GM12864 (cell line): ENCODE measurements at regions not wholly inside any gene's neighbourhood (a gene's known extent, or its start where the extent isn't known, plus 50 kb on each side); places are given as distances from the start of the nearest gene placed in this dataset.
A peak's percentile ranks its signal among the peaks of the same experiment; 100 is the strongest.

ENCODE experiments used
- DNase-seq: peaks from one replicate; pipeline ENCODE4 v3.0.0-alpha.2; 2011; ENCODE audit warnings: low read depth
- H3K4me3 ChIP-seq: 2 replicates; pipeline ENCODE4 v1.5.1; 2011; ENCODE audit warnings: mild to moderate bottlenecking, low read depth, low read length, control low read depth
- TF ChIP-seq, protein P1 (sequence below): IDR thresholded peaks from 2 replicates; pipeline ENCODE4 v1.5.1; 2011; ENCODE audit warnings: low read depth, mild to moderate bottlenecking, moderate library complexity, low read length, control low read depth, inconsistent platforms; ENCODE audit errors: missing control alignments

DNA sequence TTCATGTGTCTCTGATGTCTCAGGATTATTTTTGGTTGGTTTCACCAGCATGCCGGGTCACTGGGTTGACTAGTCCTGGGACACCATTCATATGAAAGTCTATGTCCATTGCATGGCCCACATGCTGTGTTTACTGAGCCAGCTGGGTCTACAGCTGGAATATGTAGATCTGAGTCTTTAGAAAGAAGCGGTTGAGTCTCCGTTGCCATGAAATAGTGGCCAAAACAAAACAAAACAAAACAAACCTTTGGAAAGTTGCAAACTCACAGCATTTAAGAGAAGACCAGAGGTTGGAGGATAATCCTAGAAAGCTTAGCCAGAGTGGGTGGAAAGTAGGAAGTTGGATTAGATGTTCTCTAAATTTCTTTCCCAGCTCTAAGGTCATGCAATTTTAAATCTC lies 191.8 kb upstream of the NTM start:
- TF ChIP-seq, protein P1, sequence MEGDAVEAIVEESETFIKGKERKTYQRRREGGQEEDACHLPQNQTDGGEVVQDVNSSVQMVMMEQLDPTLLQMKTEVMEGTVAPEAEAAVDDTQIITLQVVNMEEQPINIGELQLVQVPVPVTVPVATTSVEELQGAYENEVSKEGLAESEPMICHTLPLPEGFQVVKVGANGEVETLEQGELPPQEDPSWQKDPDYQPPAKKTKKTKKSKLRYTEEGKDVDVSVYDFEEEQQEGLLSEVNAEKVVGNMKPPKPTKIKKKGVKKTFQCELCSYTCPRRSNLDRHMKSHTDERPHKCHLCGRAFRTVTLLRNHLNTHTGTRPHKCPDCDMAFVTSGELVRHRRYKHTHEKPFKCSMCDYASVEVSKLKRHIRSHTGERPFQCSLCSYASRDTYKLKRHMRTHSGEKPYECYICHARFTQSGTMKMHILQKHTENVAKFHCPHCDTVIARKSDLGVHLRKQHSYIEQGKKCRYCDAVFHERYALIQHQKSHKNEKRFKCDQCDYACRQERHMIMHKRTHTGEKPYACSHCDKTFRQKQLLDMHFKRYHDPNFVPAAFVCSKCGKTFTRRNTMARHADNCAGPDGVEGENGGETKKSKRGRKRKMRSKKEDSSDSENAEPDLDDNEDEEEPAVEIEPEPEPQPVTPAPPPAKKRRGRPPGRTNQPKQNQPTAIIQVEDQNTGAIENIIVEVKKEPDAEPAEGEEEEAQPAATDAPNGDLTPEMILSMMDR = no peak
- DNase-seq = no peak
- H3K4me3 ChIP-seq = no peak overlapping the region

DNA sequence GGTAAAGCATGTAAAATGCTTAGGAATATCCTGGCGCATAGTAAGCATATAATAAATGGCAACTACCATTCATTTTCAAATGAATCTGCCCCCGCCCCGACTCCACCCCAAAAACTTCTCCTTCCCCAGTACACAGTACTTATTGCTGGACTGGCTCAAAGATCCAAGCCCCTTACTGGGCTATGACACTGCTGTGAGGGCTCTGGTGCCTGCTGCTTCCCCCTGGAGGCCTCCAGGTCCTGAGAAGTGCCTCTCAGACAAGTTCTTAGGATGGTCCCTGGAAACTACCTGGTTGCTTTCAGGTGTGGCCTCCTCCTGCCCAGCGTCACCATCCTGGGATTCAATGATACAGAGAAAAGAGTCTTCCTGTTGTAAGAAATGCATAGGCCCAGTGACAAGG lies 190.6 kb upstream of the NTM start:
- TF ChIP-seq, protein P1 = no peak
- H3K4me3 ChIP-seq = no peak overlapping the region
- no peak for DNase-seq

DNA sequence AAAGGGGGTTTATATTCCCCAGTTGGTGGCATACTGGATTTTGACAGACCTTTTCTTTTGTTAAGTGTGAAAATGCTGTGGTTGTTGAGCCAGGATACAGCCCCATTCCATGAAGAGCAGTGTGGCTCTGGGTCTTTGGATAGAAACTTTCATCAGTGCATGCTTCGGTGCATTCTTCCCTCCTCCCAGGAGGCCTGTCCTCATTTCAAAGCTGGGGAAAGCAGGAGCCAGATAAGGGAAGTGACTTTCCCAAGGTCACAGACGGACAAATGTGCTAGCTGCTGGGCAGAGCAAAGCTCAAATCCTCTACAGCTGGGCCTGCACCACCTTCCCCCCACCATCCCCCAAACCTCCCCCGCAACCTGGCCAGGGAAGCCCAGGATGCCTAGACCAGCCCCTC lies 184.5 kb upstream of the NTM start:
- TF ChIP-seq, protein P1 = no peak
- DNase-seq = no peak

DNA sequence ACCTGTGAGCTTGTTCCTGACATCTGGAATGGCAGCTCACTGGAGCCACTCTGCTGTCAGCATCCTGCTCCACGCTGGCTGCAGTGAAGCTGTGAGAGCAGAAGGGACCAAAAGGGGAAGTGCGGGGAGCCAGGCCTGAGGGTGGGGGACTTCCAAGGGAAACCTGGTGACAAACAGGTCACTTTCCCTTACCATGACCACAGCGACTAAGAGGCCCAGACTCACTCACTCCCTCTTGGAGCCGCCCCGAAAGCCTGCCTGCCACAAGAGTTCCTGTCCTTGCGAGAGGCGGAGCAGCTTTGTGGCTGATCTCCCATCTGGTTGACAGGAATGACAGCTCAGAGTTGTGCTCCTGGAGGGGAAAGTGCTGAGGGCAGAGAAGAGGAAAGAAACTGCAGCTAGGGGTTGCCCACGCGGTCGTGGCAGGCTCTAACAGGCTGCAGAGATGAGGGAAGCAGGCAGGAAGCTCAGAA lies 183.8 kb upstream of the NTM start:
- H3K4me3 ChIP-seq = peak overlapping the region; percentile 12; the same call in 1 of the 2 replicates
- TF ChIP-seq, protein P1 = no peak
- peak; percentile 60 for DNase-seq

More for the DNA sequence above, 184.5 kb upstream of the NTM start:
- no peak overlapping the region for H3K4me3 ChIP-seq

DNA sequence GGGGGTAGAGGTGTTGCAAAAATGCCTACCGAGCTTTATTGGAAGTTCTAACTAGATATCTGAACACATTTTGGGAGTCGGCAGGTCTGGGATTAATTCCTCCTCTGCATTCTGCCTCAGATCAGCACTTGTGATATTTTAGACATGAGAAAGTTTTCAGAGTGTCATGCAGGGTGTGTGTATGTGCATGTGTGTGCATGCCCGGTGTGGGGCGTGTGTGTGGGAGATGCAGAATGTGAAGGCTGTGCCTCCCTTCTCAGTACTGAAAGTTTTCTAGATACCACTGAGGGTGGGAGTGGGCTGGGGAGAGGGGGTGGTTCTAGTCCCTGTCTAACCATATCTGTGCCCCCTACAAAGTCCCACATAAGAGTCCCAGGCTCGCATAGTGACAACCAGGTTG lies 180.0 kb upstream of the NTM start:
- TF ChIP-seq, protein P1 = no peak
- no peak overlapping the region for H3K4me3 ChIP-seq
- DNase-seq = no peak

DNA sequence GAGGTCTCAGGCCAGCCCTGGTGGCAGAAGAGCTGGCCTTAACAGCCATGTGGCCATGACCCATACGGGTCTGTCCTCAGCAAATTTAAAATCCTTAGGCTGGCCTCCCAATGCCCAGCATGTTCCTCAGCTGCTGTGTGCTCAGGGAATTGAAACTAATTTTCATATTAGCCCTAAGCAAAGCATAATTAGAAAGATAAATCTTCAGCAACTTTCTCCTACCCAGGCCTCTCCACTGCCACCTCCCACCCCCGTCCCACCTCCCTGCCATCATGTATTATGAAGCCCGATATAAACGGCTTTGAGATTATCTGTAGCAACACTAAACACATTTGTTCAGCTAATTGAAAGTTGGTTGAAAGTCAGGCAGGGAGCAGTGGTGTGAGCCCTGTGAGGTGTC lies 178.8 kb upstream of the NTM start:
- H3K4me3 ChIP-seq = no peak overlapping the region
- no peak for DNase-seq
- TF ChIP-seq, protein P1 = no peak

DNA sequence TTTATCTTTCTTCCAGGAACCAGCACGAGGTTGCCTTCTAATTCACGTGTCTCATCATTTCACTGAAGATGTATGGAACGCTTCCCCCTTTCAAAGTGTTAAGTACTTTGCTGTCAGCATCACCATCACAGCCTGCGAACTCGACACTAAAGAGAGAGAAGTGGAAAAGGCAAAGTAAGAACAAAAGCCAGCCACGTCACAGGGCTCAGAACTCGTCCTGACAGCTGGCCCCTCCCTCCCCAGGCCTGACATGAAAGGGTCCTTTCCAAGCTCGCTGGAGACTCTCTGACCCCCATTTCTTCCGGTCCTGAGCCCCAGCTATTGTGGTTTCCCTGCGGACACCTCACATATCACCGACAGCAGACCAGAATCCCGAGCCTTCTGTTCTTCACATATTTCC lies 177.8 kb upstream of the NTM start:
- TF ChIP-seq, protein P1 = no peak
- DNase-seq = no peak
- no peak overlapping the region for H3K4me3 ChIP-seq
